ENCODE measurements at regions not wholly inside any gene's neighbourhood (a gene's known extent, or its start where the extent isn't known, plus 50 kb on each side); places are given as distances from the start of the nearest gene placed in this dataset.

- no peak for DNase-seq
These were observed 100.7 kb upstream of the PTPN1 start for GRCh38 chr20:50409495-50409894.

DNA sequence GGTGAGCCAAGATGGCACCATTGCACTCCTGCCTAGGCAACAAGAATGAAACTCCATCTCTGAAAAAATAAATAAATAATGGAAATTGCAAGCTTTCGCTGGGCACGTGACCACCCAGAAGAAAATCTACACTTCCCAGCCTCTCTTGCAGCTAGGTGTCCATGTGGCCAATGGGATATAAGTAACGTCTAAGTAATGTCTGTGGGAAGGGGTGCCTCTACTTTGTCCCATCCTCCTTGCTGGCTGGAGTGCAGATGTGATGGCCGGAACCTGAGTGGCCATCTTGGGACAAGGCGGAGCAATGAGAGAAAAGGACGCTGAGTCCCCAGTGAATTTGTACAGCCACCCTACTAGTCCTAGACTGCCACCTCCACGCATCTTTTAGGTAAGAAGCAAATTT is 99.8 kb upstream of the PTPN1 start:
- no peak for DNase-seq

DNA sequence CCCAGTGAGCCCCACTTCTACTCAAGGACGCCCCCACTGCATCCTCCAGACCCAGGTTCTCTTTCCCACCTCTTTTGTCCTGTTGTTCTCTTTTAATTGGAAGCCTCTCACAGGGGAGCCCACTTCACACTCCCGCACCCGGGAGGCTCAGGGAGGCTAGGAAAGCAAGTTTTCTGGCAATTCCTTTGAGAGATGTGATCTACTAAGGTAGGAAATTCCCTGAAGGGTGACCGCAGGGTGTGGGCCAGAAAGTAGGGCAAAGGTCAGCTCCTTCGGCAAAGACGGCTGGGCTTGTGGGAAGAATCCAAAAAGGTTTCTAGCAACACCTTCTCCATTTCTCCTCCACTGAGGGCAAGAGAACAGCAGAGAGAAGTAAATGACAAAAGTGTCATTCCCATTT is 98.1 kb upstream of the PTPN1 start:
- DNase-seq: no peak

DNA sequence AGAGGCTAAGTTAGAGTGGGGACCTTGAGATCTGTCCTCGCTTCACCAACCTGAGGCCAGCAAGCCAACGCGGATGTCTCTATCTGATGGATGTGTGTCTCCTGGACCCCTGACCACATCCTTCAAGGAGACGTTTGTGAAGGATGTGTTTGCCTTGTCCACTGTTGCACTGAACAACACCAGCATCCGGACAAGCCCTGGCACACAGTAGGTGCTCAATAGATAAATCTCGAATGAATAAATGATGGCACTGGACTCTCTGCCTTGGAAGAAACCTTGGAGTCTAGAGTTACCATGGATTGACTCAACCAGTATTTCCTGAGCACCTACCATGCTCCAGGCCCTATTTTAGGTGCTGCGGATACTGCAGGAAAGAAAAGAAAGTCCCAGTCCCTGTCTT is 97.7 kb upstream of the PTPN1 start:
- DNase-seq: no peak

DNA sequence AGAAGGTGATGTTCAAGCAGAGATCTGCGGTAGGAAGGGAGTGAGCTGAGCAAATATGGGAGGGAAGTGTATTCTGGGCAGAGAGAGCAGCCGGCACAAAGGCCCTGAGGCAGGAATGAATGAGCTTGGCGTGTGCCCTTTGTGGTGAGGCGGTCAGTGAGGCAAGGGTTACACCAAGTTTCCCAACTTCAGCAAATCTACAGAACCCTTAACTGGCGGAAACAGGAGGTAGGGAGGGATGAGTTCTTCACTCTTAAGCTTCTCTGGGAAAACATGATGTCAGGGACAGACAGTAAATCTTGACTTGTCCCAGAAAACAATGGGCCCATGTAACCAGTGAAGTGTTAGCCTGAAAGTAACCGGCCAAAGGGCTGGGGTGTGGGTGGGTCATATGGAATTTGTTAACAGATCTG is 97.1 kb upstream of the PTPN1 start:
- DNase-seq: no peak

GRCh38 chr20:50415021-50415515 is 95.1 kb upstream of the PTPN1 start:
- DNase-seq: no peak

- DNase-seq: no peak
These were observed 94.5 kb upstream of the PTPN1 start for GRCh38 chr20:50415516-50416268.

DNA sequence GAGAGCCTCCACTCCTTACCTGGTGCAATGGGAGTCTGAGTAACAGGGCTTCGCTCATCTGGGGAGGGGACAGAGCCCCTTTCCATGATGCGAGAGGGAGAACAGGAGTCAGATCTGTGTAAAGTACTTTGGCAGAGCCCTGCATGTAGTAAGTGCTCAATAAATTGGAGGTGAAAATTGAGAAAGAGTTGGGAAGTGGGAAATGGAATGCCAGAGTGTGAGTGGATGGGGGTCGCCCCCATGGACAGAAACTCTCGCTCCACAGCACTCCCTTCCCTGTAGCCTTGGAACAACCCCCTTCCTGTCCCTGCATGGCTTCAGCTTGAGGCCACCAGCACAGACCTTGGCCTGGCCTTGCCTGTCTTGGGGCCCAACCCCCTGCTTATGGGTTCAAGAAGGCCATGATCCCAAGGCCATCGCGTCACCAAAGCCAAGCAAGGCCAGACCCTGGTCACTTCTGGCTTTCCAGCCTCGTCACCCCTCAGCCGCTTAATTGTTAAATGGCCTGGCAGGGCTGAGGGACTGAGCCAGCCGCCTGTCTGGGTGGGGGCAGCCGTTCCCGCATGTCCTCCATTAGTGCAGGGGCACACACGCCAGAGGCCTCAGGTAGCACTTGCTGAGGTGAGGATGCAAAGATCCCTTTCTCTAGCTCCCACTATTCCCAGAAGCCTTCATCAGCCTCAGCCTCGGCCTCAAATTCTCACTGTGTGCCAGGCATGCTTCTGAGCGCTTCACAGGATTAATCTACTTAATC is 93.7 kb upstream of the PTPN1 start:
- DNase-seq: no peak

DNA sequence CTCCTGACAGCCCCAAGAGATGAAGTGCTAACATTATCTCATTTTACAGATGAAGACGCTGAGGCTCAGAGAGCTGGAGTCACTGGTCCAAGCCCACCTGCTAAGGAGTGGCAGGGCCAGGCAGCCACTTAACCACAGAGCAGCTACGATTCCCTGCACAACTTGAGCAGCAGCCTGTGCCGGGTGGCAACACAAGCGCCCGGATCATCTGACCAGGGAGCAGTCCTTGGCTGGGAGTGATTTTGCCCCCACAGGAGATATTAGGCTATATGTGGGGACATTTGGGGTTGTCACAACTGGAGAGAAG is 93.2 kb upstream of the PTPN1 start:
- DNase-seq: no peak

GRCh38 chr20:50417484-50418235 is 92.5 kb upstream of the PTPN1 start:
- no peak for DNase-seq

DNA sequence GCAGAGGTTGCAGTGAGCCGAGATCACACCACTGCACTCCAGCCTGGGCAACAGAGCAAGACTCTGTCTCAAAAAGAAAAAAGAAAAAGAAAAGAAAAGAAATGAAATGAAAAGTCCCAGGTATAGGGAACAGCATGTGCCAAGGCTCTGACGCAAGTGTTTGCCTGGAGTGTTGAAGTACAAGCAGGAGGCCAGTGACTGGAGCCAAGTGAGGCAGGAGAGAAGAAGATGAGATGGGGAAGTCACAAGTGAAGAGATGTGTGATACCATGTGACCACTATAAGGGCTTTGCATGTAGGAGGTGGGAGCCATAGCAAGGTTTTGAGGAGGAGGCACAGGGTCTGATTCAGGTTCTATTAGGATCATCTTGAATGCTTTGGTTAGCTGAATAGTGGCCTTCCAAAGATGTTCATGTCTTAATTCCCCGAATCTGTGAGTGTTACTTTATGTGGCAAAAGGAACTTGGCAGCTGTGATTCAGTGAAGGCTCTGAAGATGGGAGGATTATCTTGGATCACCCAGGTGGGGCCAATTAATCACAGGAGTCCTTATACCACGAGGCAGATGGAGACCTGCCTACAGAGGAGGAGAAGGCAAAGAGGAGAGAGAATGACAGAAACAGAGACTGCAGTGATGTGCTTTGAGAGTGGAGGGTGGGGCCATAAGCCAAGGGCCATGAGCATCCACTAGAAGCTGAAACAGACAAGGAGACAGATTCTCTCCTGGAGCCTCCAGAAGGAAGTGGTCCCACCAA is 91.1 kb upstream of the PTPN1 start:
- DNase-seq: no peak

DNA sequence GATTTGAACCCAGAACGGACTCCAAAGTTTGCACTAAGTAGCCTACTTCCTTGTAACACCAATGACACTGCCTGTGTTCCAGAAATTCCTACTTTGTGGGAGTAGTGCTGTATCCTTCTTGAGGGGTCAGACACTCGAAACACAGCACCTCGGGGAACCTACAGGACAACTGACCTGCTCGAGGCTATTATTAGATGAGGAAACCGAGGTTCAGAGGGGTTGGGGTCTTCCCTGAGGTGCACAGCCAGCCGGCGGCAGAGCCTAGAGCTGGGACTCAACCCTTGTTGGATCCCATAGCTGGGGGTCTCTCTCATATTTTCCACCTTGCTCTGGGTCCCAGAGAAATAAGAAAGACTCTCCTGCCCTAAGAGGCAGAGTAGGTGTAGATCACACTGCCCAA is 89.8 kb upstream of the PTPN1 start:
- no peak for DNase-seq

DNA sequence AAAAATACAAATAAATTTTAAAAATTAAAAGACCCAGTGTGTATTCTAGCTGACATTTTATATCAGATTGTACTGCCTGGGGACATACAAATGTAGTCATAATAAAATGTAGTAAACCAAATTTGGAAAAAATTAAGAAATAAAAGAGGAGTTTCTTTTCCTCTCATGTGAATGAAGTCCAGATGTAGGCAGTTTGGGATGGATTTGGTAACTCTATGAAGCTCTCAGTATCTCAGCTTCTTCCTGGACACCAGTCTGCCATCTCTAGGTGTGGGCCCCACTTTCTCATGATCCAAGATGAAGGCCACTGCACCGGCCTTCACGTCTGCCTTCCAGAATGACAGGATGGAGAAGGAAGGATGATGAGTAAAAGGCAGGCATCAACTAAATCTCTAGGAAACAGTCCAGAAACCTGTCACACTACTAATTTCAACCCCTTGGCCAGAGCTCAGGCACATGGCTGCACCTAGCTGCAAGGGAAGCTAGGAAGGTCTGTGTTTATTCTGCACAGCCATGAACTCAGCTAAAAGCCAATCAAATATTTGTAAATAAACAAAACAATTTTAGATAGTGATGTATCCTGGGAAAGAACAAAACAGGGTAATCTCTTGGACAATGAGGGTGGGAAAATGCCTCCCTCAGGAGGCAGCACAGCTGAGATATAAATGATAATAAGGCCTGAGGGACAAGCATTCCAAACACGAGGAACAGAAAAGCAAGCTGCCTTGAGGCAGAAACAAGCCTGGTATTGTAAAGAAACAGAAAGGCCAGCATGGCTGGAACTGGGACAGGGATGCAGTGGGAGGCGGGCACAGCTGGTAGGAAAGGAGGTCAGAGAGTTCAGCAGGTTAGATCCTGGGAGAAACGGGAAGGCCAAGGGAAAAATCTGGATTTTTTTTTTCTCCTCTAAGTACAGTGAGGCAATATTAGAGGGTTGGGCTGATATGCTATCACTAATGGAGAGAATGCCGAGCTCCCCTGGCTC is 88.5 kb upstream of the PTPN1 start:
- no peak for DNase-seq

DNA sequence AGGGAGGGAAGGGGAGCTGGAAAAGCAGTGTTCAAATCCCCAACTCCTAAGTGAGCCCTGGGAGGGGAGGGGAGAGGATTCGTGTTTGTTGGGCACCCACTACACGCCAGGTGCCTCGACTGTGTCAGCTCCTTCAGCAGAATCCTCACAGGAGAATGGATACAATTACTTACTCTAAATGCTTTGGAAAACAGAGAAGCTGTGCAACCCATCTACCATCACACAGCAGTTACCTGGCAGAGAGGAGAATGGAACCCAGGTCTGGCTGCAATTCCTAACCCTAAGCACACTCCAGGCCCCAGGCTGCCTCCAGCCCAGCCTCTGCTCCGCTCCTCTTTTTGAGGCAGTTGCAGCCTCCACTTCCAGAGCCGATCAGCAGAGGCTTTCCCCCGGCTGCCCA is 86.4 kb upstream of the PTPN1 start:
- DNase-seq: no peak

DNA sequence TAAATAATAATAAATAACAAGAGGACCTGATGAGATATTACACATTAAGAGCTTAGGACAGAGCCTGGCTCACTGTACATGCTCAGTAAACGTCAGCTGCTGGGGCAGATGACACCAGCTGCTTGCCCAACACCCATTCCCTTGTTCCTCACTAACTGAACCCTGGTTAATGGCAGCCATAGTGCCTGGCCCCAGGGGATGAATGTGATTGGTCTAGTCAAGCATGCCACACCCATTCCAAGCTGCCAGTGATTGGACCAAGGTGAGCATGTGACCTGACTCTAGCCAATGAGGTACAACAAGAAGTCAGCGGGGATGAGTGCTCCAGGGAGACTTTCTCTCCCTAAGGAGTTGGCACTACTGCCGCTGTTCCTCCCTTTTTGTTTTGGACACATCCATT is 85.1 kb upstream of the PTPN1 start:
- DNase-seq: no peak

DNA sequence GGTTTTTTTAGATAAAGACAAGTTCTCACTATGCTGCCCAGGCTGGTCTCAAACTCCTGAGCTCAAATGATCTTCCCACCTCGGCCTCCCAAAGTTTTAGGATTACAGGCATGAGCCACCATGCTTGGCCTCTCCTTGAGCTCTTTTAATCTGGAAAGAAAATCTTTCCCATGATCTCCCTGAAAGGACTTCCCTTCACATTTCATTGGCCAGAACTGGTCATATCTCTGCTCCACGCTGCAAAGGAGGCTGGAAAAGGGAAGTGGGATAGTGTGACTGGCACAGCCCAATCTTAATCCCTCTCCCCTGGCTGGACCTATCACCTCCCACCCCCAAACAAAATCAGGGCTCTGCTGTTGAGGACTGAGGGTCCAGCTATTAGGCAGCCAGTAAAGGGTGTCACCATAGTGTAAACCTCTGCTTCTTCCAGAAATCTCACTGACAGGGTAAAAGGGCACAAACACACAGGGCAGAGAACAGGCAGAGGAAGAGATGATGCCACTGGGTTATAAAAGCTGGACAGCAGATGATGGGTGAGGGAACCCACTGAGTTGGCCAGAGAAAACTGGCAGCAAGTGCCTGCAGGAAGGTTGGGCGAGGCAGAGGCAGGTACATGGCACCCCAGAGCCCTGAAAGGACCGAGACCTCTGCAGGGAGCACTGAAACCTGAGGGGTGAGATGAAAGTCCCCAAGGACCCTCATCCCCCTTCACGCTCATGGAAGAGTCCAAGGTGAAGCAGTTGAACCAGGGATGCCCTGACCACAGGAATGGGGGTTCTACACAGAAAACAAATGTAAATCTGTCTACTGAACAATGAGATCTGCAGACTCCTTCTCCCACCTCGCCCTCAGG is 83.1 kb upstream of the PTPN1 start:
- DNase-seq: no peak

GRCh38 chr20:50427719-50428083 is 82.5 kb upstream of the PTPN1 start:
- DNase-seq: no peak

GRCh38 chr20:50428097-50428828 is 81.9 kb upstream of the PTPN1 start:
- DNase-seq: no peak

DNA sequence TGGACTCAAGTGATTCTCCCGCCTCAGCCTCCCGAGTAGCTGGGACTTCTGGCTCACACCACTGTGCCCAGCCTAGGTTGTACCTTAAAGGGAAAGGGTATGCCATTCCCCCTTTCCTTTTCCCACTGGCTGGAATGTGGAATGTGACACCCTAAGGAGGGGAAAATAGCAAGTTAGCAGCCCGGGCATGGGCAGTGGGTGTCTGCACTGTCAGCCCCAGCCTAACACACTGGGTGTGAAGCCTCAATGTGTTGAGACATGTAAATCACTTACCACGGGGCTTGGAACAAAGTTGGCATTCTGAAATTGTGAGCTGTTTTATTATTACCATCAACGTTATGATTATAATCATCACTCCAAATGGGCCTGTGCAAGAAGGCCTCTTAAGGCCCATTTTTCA is 80.8 kb upstream of the PTPN1 start:
- no peak for DNase-seq

DNA sequence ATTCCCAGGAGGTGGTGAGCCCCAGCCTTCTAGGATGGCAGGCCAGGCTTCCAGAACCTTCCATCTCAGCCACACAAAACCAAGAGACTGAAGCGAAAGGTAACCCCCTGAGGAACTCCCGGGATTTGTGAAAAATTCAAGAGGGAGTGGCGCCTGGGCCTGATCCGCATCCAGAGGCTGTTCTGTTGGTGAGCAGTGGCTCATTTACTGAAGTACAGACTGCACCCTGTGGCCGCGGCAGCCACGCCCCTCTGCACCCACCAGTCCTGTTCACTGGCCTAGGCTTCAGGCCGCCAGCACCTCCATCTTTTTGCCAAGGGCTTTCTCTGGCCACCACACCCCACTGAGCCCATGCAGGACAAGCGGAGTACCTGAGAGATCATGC is 79.1 kb upstream of the PTPN1 start:
- no peak for DNase-seq
